Ramos (cell line): ENCODE measurements at regions not wholly inside any gene's neighbourhood (a gene's known extent, or its start where the extent isn't known, plus 50 kb on each side); places are given as distances from the start of the nearest gene placed in this dataset.

ENCODE experiments used
- in situ Hi-C: fragments of 300-500 bp; cut with MboI; formaldehyde crosslinking; loops from one replicate; pipeline ENCODE4 v1.14.3; 2022; ENCODE audit warnings: low sequenced_read_pairs; ENCODE audit not compliant: unreplicated experiment

DNA sequence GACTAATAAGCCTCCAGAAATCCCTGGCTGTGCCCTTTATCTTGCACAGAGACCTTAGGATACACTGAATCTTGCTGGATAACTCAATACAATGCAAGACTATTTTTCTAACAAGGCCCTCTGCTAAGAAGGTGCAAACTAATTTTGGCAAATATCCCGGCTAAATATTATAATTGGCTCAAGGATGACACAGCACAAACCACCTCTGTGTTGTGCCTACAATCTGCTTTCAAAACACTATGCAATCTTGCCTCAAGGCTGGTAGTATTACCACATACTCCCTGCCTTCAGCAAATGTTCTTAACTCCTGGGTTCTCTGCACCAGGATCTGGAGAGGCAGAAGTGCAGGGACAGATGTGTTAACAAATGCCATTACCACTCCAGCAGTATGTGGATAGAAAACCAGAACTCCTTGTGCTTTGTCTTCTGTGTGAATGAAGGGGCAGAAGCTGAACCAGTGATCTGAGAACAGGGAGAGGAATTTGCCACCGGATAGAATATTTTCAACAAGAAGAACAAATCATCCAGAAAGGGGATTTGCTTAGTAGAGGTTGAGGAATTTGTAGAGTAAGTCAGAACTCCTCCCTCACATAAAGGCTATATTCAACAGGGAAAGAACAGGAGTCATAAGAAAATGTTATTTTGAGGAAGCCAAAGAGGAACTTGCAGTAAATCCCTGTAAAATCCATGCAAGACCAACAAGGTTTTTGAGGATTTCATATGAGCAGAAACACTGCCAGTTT lies 74.1 kb upstream of the SLC4A11 start:
- in situ Hi-C loops = loop anchor here (10.0 kb wide), 1 partner anchor 258 kb away; no protein-coding TSS in a partner anchor

DNA sequence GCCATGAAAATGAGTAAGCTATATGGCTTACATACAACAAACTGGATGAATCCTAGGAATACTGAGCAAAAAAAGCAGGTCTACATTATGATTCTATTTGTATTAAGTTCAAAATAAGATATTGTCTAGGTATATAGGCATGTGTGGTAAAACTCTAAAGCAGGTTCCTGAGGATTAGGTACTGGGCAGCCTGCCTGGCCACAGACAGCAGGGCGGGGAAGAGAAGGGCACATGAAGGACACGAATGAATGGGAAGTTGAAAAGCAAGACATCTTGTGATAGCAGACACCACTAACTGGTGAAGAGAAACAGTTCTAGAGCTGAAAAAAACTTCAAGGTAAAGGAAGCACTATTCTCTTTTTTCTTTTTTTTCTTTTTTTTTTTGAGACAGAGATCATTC lies 72.6 kb upstream of the SLC4A11 start:
- in situ Hi-C loops = loop anchor here (10.0 kb wide), 1 partner anchor 257 kb away; no protein-coding TSS in a partner anchor

DNA sequence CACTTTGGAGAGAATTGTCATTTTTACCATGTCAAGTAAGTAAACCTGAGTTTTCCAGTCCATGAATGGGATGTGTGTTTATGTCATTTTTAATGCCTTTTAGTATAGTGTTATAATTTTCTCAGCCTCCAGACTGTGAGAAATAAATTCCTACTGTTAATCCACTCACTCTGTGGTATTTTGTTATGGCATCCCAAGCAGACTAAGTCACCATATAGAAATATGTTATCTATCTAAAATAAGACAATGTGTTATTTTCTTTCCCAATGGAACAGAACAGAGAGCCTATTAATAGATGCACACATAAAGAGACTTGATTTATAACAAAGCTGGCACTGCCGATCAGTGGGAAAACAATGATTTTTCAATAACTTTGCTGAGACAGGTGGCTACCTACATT lies 70.2 kb upstream of the SLC4A11 start:
- in situ Hi-C loops = no loop called here

DNA sequence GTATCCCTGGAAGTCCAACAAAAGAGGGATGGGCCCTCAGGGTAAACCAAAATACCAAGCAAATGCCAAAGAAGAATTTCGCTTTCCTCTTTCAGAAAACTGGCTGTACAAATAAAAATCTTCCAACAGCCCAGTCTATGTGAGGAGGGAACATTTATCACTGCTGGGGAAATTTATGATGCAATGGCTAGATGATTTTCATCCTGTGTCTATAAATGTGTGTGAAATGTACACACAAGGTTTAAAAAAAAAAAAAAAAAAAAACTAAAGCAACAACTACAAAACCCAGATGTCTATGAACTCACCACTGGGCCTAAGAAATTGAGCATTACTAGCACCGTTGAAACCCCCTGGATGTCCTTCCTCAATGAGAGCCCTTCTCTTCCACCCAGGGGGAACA lies 68.7 kb upstream of the SLC4A11 start:
- in situ Hi-C loops = no loop called here

DNA sequence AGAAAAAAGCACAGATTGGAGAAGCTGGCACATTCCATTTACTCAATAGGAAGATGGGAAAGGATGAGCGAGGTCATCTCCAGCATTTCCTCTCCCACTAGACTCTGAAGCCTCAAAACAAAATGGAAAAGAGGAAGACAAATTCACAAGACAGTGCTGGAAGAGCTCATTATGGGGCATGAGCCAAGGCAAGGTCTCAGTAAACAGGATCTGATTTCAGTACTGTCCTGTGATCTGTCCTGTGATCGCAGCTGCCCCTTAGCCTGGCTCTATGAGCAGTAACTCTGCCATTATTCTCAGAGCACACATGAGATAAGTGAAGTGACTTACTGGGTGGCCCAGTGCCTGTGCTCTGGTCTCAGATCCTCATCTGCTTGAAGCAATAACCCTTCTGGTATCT lies 68.1 kb upstream of the SLC4A11 start:
- in situ Hi-C loops = no loop called here

DNA sequence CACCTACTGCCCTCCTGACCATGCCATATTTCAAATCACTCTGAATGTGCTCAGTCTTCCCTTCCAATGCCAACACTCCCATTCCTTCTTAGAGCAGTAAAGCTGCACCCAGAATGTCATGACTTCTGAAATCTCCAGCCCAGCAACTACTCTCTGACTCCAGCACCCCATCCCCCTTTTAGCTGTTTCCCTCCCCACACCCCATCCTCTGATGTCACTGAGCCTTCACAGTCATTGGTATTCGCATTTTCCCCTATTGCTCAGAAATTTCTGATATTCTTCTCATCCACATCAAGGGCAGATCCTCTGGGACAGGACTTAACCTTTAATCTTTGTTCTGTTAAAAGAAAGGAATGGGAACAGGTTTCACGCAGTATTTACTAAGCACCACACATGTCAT lies 67.1 kb upstream of the SLC4A11 start:
- in situ Hi-C loops = no loop called here

DNA sequence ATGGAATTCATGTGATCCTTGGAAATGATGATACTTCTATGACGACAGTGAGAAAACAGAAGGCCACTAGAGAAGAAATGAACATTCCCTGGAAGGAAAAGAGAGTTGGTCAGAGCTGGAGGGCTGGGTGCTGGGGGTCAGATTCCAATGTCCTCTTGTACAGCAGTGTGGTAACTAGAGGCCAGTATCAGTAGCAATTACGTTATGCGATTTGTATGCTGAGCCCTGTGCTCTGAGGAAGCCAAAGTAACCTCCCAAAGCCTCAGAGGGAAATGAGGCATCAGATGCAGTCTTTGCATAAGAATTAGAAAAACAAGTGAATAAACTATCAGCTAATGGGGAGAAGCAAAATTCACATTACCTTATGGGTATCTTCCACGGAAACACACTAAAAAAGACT lies 65.5 kb upstream of the SLC4A11 start:
- in situ Hi-C loops = no loop called here

DNA sequence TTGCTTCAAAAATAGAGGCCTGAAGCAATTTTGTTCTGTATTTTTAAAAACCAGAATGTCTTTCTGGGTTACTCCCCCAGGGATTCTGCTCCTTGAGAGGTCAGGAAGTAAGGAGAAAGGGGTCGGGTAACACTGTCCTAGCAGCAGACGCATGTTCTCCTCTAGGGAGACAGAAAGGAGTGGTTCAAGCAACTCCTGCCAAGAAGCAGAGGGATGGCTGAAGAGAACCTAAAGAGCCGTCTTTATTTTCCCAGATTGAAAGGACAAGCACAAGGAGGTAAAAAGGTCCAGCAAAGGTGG lies 58.0 kb upstream of the SLC4A11 start:
- in situ Hi-C loops = no loop called here

DNA sequence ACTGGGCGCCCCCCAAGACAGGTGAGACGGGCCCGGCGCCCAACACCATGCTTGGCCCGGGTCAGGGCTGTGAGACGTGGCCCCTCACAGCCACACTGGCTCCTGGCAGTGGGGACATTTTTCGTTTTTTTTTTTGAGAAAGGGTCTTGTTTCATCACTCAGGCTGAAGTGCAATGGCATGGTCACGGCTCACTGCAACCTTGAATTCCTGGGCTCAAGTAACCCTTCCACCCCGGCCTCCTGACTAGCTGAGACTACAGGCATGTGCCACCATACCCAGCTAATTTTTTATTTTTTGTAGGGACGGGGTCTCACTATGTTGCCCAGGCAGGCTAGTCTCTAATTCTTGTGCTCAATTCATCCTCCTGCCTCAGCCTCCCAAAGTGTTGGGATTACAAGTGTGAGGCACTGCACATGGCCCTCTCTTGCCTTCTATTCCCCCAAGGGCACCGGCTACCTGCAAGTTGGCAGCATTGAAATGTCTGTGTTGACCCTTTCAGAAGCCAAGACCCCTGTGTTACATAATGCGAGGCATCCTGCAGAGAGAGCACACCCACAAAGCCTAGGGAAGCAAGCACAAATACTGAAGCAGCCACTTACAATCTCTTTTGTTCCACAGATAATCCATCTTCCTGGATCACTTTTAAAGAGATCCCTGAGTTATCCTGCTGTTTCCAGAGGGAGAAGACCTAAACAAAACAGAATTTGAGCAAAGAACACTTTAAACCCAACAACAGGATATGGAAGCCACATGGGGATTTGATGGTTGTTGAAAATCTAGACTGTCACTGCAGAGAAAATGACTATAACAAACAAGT lies 57.5 kb upstream of the SLC4A11 start:
- in situ Hi-C loops = no loop called here
